ENCODE measurements at regions not wholly inside any gene's neighbourhood (a gene's known extent, or its start where the extent isn't known, plus 50 kb on each side); places are given as distances from the start of the nearest gene placed in this dataset.

- TF ChIP-seq CTCF (conservative IDR thresholded peaks at IDR 0.05; ENCODE audit: low read depth, low read length), result no peak
- no peak for TF ChIP-seq EZH2 (IDR thresholded peaks at IDR 0.05; ENCODE audit: borderline replicate concordance, low read depth, low read length, poor library complexity, severe bottlenecking)
These were observed 832.4 kb upstream of the CDH2 start for GRCh38 chr18:29009250-29009803.

Data from A673 (cell line).